HL-60 (cell line): ENCODE measurements at regions not wholly inside any gene's neighbourhood (a gene's known extent, or its start where the extent isn't known, plus 50 kb on each side); places are given as distances from the start of the nearest gene placed in this dataset.

ENCODE experiments used
- DNase-seq, 2 experiments: peaks; one replicate each; pipeline ENCODE4 v3.0.0-alpha.2; 2010 to 2020; ENCODE audit warnings: low read depth in 1 of 2, low spot score in 1 of 2
- H3K27ac ChIP-seq: fragments of 250-450 bp; sonication (Bioruptor Pico); replicated peaks from 2 replicates; pipeline ENCODE4 v1.5.1; 2020; ENCODE audit warnings: mild to moderate bottlenecking, moderate library complexity
- H3K27me3 ChIP-seq: fragments of 250-450 bp; sonication (Bioruptor Pico); 2 replicates; pipeline ENCODE4 v1.5.1; 2021; ENCODE audit warnings: mild to moderate bottlenecking, moderate library complexity; ENCODE audit not compliant: insufficient read depth, poor library complexity, severe bottlenecking
- H3K4me3 ChIP-seq: replicated peaks from 2 replicates; pipeline ENCODE4 v1.5.1; 2011; ENCODE audit warnings: mild to moderate bottlenecking, control low read depth, low read length; ENCODE audit not compliant: insufficient read depth
- CTCF ChIP-seq: IDR thresholded peaks from one replicate; pipeline ENCODE4 v1.5.1; 2011; ENCODE audit warnings: low read length, control low read depth, inconsistent platforms; ENCODE audit not compliant: insufficient read depth
- GABPA ChIP-seq: IDR thresholded peaks from 2 replicates; pipeline ENCODE4 v1.6.1; 2012; ENCODE audit warnings: low read depth
- POLR2AphosphoS5 ChIP-seq: IDR thresholded peaks from 2 replicates; pipeline ENCODE4 v1.6.1; 2012; ENCODE audit warnings: low read depth
- REST ChIP-seq: IDR thresholded peaks from 2 replicates; pipeline ENCODE4 v1.6.1; 2012; ENCODE audit warnings: low read depth; ENCODE audit not compliant: insufficient replicate concordance
- SPI1 ChIP-seq: IDR thresholded peaks from 2 replicates; pipeline ENCODE4 v1.6.1; 2012; ENCODE audit warnings: low read depth, mild to moderate bottlenecking, borderline replicate concordance

GRCh38 chr10:108788891-108789290 lies 1134.4 kb downstream of the XPNPEP1 start:
- Histone ChIP-seq H3K27ac (no peak overlapping the region), H3K4me3 (no peak overlapping the region), H3K27me3 (no peaks in the 10 kb centered on the region)
- TF ChIP-seq POLR2AphosphoS5: no peak
- TF ChIP-seq SPI1: no peak
- TF ChIP-seq GABPA: no peak
- no peak for TF ChIP-seq CTCF
- TF ChIP-seq REST: no peak
- no peak for DNase-seq

- TF ChIP-seq POLR2AphosphoS5 (no peak), REST (no peak), GABPA (no peak), SPI1 (no peak), CTCF (no peak)
- H3K27ac ChIP-seq: no peak overlapping the region
- H3K4me3 ChIP-seq: no peak overlapping the region
- DNase-seq: no peak
- no peaks in the 10 kb centered on the region for H3K27me3 ChIP-seq
Observed at GRCh38 chr10:108787932-108788331, 1135.4 kb downstream of the XPNPEP1 start.

GRCh38 chr10:108785011-108785410 lies 1138.3 kb downstream of the XPNPEP1 start:
- no peak for DNase-seq
- no peak for TF ChIP-seq SPI1
- Histone ChIP-seq H3K4me3 (no peak overlapping the region), H3K27ac (no peak overlapping the region), H3K27me3 (no peaks in the 10 kb centered on the region)

GRCh38 chr10:108784534-108784933 lies 1138.8 kb downstream of the XPNPEP1 start:
- Histone ChIP-seq H3K4me3 (no peak overlapping the region), H3K27ac (no peak overlapping the region), H3K27me3 (no peaks in the 10 kb centered on the region)
- TF ChIP-seq CTCF: no peak
- no peak for TF ChIP-seq REST
- no peak for TF ChIP-seq GABPA
- TF ChIP-seq SPI1: no peak
- no peak for TF ChIP-seq POLR2AphosphoS5
- no peak for DNase-seq
